AG04450 (cell line): ENCODE measurements at regions not wholly inside any gene's neighbourhood (a gene's known extent, or its start where the extent isn't known, plus 50 kb on each side); places are given as distances from the start of the nearest gene placed in this dataset.

Experiments used
- CTCF ChIA-PET: fragments of 300-600, 350-600 bp; formaldehyde crosslinking; extraction: SDS; loops from one replicate; lab custom pipeline; 2022; ENCODE audit warnings: antibody characterized with exemption, inconsistent platforms; lab: Charles Lee
- POLR2A ChIA-PET: fragments of 350-600 bp; formaldehyde crosslinking; extraction: SDS; loops from one replicate; lab custom pipeline; 2021; ENCODE audit warnings: antibody characterized with exemption, inconsistent platforms; lab: Yijun Ruan, JAX
- DNase-seq: peaks from one replicate; pipeline ENCODE4 v3.0.0-alpha.2; 2011; ENCODE audit warnings: low read depth, low spot score
- H3K27ac ChIP-seq: one replicate; pipeline ENCODE4 v1.5.1; 2012; ENCODE audit warnings: low read depth, low read length, control low read depth
- H3K27me3 ChIP-seq: one replicate; pipeline ENCODE4 v1.6.0; 2012; ENCODE audit warnings: low read length; ENCODE audit not compliant: control insufficient read depth, insufficient read depth
- H3K4me3 ChIP-seq: 2 replicates; pipeline ENCODE4 v1.5.1; 2011; ENCODE audit warnings: mild to moderate bottlenecking, low read depth, low read length, control low read depth
- H3K9me3 ChIP-seq: 2 replicates; pipeline ENCODE4 v1.5.1; 2012; ENCODE audit warnings: low read length; ENCODE audit not compliant: control insufficient read depth, insufficient read depth
- CTCF ChIP-seq: IDR thresholded peaks from 2 replicates; pipeline ENCODE4 v1.5.1; 2011; ENCODE audit warnings: low read depth, low read length, control low read depth, inconsistent platforms

- POLR2A ChIA-PET = no interaction called here
- CTCF ChIA-PET = no interaction called here
- DNase-seq = no peak
- Histone ChIP-seq H3K4me3 (no peak overlapping the region), H3K9me3 (peaks cover 55% of the 10 kb centered on the region), H3K27ac (no peak overlapping the region), H3K27me3 (no peaks in the 10 kb centered on the region)
- no peak for TF ChIP-seq CTCF
Measured at GRCh38 chr13:111644750-111645149, 324.3 kb downstream of the TEX29 start.

GRCh38 chr13:111645198-111645597 lies 324.8 kb downstream of the TEX29 start:
- no peak for TF ChIP-seq CTCF
- H3K9me3 ChIP-seq = peaks cover 51% of the 10 kb centered on the region
- ChIA-PET CTCF (no interaction called here), POLR2A (no interaction called here)
- DNase-seq = no peak
- no peak overlapping the region for H3K27ac ChIP-seq
- H3K4me3 ChIP-seq = no peak overlapping the region
- no peaks in the 10 kb centered on the region for H3K27me3 ChIP-seq

- peaks cover 47% of the 10 kb centered on the region for H3K9me3 ChIP-seq
- H3K4me3 ChIP-seq = no peak overlapping the region
- no peak for DNase-seq
- no peak for TF ChIP-seq CTCF
- POLR2A ChIA-PET = no interaction called here
- H3K27ac ChIP-seq = no peak overlapping the region
- no peaks in the 10 kb centered on the region for H3K27me3 ChIP-seq
- CTCF ChIA-PET = no interaction called here
Measured at GRCh38 chr13:111645598-111646455, 325.4 kb downstream of the TEX29 start.

GRCh38 chr13:111646456-111646855 lies 326.0 kb downstream of the TEX29 start:
- POLR2A ChIA-PET = no interaction called here

More at GRCh38 chr13:111646456-111646855, 326.0 kb downstream of the TEX29 start:
- Histone ChIP-seq H3K9me3 (peaks cover 43% of the 10 kb centered on the region), H3K27me3 (no peaks in the 10 kb centered on the region), H3K4me3 (no peak overlapping the region), H3K27ac (no peak overlapping the region)
- CTCF ChIA-PET = no interaction called here
- DNase-seq = no peak
- TF ChIP-seq CTCF = no peak
